ENCODE measurements at regions not wholly inside any gene's neighbourhood (a gene's known extent, or its start where the extent isn't known, plus 50 kb on each side); places are given as distances from the start of the nearest gene placed in this dataset.

GRCh38 chr5:162591724-162592123, 524.2 kb downstream of the GABRG2 start (continued):
- no peak for TF ChIP-seq RAD21 (conservative IDR thresholded peaks at IDR 0.05 in 1 of 2, IDR thresholded peaks at IDR 0.05 in 1 of 2)
- TF ChIP-seq CBX8 (IDR thresholded peaks at IDR 0.05) = no peak
- no peak for TF ChIP-seq ZFP36 (IDR thresholded peaks at IDR 0.05; ENCODE audit: borderline replicate concordance, partially characterized antibody)

DNA sequence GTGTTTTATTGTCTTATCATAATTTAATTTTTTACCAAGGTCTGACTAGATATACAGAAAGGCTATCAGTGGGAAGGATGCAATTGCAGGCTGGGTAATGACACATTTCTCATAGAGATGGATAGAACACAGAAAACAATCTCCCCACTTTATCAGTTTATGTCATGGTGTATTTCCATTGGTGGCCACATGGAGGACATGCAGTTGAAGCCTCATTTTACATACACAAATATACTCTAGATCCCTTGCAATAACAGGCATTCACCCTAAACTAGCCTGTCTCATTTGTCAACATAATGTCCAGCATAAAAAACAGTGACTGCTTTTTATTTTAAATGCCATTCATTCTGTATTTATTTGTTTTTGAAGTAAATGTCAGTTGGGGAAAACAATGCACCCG, 526.3 kb downstream of the GABRG2 start:
- no peak overlapping the region for H3K4me2 ChIP-seq
- ChIA-PET POLR2A (no interaction called here), CTCF (no interaction called here)
- H3K9me3 ChIP-seq = no peaks in the 10 kb centered on the region; the same call in 1 of the 3 replicates
- H3K4me3 ChIP-seq = no peak overlapping the region
- FAIRE-seq (no peak), ATAC-seq (no peak), DNase-seq (ENCODE audit: low read depth in 1 of 2, low spot score in 1 of 2) (peak in 1 of 2 experiments; percentile 2)
- H3K4me1 ChIP-seq = no peaks in the 10 kb centered on the region
- WGBS (ENCODE audit: missing lambda C conversion rate) = 0% methylated on average over 1 of the region's 1 CpG
- TF ChIP-seq RNF2 (IDR thresholded peaks at IDR 0.05; ENCODE audit: borderline replicate concordance, low read depth) (no peak), EHF (CRISPR knock-in tag; IDR thresholded peaks at IDR 0.05) (no peak), NPAS2 (CRISPR knock-in tag; IDR thresholded peaks at IDR 0.05; ENCODE audit: borderline replicate concordance) (no peak), RARB (CRISPR knock-in tag; IDR thresholded peaks at IDR 0.05) (no peak), FOSB (CRISPR knock-in tag; IDR thresholded peaks at IDR 0.05) (no peak), MAZ (IDR thresholded peaks at IDR 0.05; ENCODE audit: borderline replicate concordance, low read depth, low read length) (no peak), FOSL2 (IDR thresholded peaks at IDR 0.05) (no peak), FOSL2 (CRISPR knock-in tag; IDR thresholded peaks at IDR 0.05) (no peak), HMGXB4 (CRISPR knock-in tag; IDR thresholded peaks at IDR 0.05; ENCODE audit: borderline replicate concordance) (no peak), ATOH8 (CRISPR knock-in tag; IDR thresholded peaks at IDR 0.05; ENCODE audit: low read depth) (no peak), HES2 (IDR thresholded peaks at IDR 0.05) (no peak), ZFP36 (IDR thresholded peaks at IDR 0.05; ENCODE audit: borderline replicate concordance, partially characterized antibody) (no peak)
- TF ChIP-seq, protein P1, sequence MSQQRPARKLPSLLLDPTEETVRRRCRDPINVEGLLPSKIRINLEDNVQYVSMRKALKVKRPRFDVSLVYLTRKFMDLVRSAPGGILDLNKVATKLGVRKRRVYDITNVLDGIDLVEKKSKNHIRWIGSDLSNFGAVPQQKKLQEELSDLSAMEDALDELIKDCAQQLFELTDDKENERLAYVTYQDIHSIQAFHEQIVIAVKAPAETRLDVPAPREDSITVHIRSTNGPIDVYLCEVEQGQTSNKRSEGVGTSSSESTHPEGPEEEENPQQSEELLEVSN (IDR thresholded peaks at IDR 0.05; ENCODE audit: borderline replicate concordance, low read depth) = no peak
- no peak overlapping the region for H3K27ac ChIP-seq

- FAIRE-seq = no peak
- no peak for DNase-seq (ENCODE audit: low read depth in 1 of 2, low spot score in 1 of 2)
- ChIA-PET POLR2A (no interaction called here), CTCF (no interaction called here)
- no peak overlapping the region for H3K4me3 ChIP-seq
- whole genome bisulfite sequencing (ENCODE audit: missing lambda C conversion rate) = 2% methylated on average over 3 of the region's 3 CpGs
- no peak overlapping the region for H3K27ac ChIP-seq
- no peaks in the 10 kb centered on the region for H3K9me3 ChIP-seq
- no peak overlapping the region for H3K4me2 ChIP-seq
- H3K4me1 ChIP-seq = no peaks in the 10 kb centered on the region
- no peak for ATAC-seq
- TF ChIP-seq HDAC2 (IDR thresholded peaks at IDR 0.05) (no peak), NFE2L2 (conservative IDR thresholded peaks at IDR 0.05; ENCODE audit: low read length) (no peak), RARB (CRISPR knock-in tag; IDR thresholded peaks at IDR 0.05) (no peak), EHF (CRISPR knock-in tag; IDR thresholded peaks at IDR 0.05) (no peak), TP53 (CRISPR knock-in tag; IDR thresholded peaks at IDR 0.05) (no peak), ELK1 (IDR thresholded peaks at IDR 0.05; ENCODE audit: low read depth, low read length) (no peak), BHLHE40 (IDR thresholded peaks at IDR 0.05; ENCODE audit: low read depth, low read length) (no peak), RNF2 (IDR thresholded peaks at IDR 0.05; ENCODE audit: borderline replicate concordance, low read depth) (no peak), ATOH8 (CRISPR knock-in tag; IDR thresholded peaks at IDR 0.05; ENCODE audit: low read depth) (no peak), CEBPB (IDR thresholded peaks at IDR 0.05) (no peak), RFX5 (IDR thresholded peaks at IDR 0.05) (no peak), ZC3H11A (IDR thresholded peaks at IDR 0.05) (no peak), CHD2 (IDR thresholded peaks at IDR 0.05; ENCODE audit: low read length, partially characterized antibody) (no peak), POLR2AphosphoS2 (conservative IDR thresholded peaks at IDR 0.05; ENCODE audit: low read length) (no peak), MYC (IDR thresholded peaks at IDR 0.05; ENCODE audit: borderline replicate concordance, low read length) (no peak), FOXS1 (CRISPR knock-in tag; IDR thresholded peaks at IDR 0.05) (no peak), CHD4 (IDR thresholded peaks at IDR 0.05; ENCODE audit: borderline replicate concordance) (no peak)
- TF ChIP-seq, protein P2, sequence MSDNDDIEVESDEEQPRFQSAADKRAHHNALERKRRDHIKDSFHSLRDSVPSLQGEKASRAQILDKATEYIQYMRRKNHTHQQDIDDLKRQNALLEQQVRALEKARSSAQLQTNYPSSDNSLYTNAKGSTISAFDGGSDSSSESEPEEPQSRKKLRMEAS (IDR thresholded peaks at IDR 0.05) = no peak
- TF ChIP-seq, protein P1 (IDR thresholded peaks at IDR 0.05; ENCODE audit: borderline replicate concordance, low read depth) = no peak
These were observed 536.0 kb downstream of the GABRG2 start for GRCh38 chr5:162603443-162604070.
